ENCODE measurements at regions not wholly inside any gene's neighbourhood (a gene's known extent, or its start where the extent isn't known, plus 50 kb on each side); places are given as distances from the start of the nearest gene placed in this dataset.

GRCh38 chrX:143401160-143401559 lies 116.1 kb downstream of the SPANXN3 start:
- no peak for DNase-seq (ENCODE audit: low spot score)
- Histone ChIP-seq H3K27ac (ENCODE audit: low read depth) (no peak overlapping the region), H4K20me1 (replicated peaks; ENCODE audit: insufficient read depth) (no peaks in the 10 kb centered on the region), H2AFZ (no peak overlapping the region), H3K9me2 (ENCODE audit: insufficient read depth) (no peaks in the 10 kb centered on the region), H3K4me3 (no peak overlapping the region), H3K4me2 (no peak overlapping the region), H3F3A (replicated peaks; ENCODE audit: low read depth) (no peaks in the 10 kb centered on the region), H3K36me3 (ENCODE audit: insufficient read depth) (no peaks in the 10 kb centered on the region), H3K27me3 (ENCODE audit: insufficient read depth) (no peaks in the 10 kb centered on the region), H3K4me1 (ENCODE audit: insufficient read depth) (no peaks in the 10 kb centered on the region), H3K79me2 (replicated peaks; ENCODE audit: insufficient read depth) (no peaks in the 10 kb centered on the region)
- Mint-ChIP-seq H3K4me1 (no peaks in the 10 kb centered on the region), H3K9me3 (no peaks in the 10 kb centered on the region), H3K27me3 (ENCODE audit: insufficient read depth, low read depth, poor library complexity) (no peaks in the 10 kb centered on the region), H3K4me3 (no peak overlapping the region), H3K36me3 (ENCODE audit: low read depth) (no peaks in the 10 kb centered on the region), H3K27ac (no peak overlapping the region)
- no peak for TF ChIP-seq ZNF114 (CRISPR knock-in tag; IDR thresholded peaks at IDR 0.05)
- no peak for TF ChIP-seq ETS1 (IDR thresholded peaks at IDR 0.05)
- TF ChIP-seq EZH2 (IDR thresholded peaks at IDR 0.05; ENCODE audit: low read depth, unreplicated experiment) = no peak
- no peak for TF ChIP-seq JUNB (IDR thresholded peaks at IDR 0.05; ENCODE audit: unreplicated experiment)
- TF ChIP-seq CTCF (conservative IDR thresholded peaks at IDR 0.05; ENCODE audit: low read depth in 2 of 2) = no peak
- TF ChIP-seq REST (IDR thresholded peaks at IDR 0.05; ENCODE audit: unreplicated experiment) = no peak
- TF ChIP-seq ZNF462 (CRISPR knock-in tag; IDR thresholded peaks at IDR 0.05) = no peak
- TF ChIP-seq CREB1 (CRISPR knock-in tag; IDR thresholded peaks at IDR 0.05; ENCODE audit: low read depth) = no peak
- TF ChIP-seq NANOG (IDR thresholded peaks at IDR 0.05; ENCODE audit: borderline replicate concordance) = no peak
- TF ChIP-seq EZH2phosphoT487 (IDR thresholded peaks at IDR 0.05; ENCODE audit: unreplicated experiment) = no peak
- ATAC-seq = no peak

Data from GM23338 (cell line).